HG03108 (cell line): ENCODE measurements at regions not wholly inside any gene's neighbourhood (a gene's known extent, or its start where the extent isn't known, plus 50 kb on each side); places are given as distances from the start of the nearest gene placed in this dataset.
"Not testable (repeated sequence)": the region's sequence is repeated elsewhere in the genome, so short reads cannot be mapped to it uniquely, and the experiment has no call there.

Experiments used
- ATAC-seq: cut with Tn5 transposase; IDR thresholded peaks from one replicate; pipeline ENCODE4 v1.9.1; 2021; ENCODE audit warnings: moderate library complexity; ENCODE audit not compliant: unreplicated experiment

DNA sequence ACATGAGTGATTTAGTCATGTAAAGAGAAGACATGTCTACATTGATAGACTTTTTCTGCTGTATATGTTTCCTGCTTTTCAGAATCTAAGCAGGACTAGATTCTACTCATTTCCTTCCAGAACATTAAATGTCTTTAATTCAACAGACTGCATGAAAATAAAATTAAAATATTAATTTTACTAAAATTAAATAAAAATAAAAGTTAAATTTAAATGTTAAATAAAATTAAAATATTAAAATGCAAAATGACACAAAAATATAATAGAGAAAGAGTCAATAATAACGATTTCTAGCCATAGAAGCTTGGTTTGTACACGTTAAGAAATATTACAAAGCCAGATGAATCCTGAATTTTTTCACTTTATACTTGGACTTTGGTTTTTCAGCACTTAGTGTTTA is 552.8 kb upstream of the NR5A2 start:
- ATAC-seq, result no peak

DNA sequence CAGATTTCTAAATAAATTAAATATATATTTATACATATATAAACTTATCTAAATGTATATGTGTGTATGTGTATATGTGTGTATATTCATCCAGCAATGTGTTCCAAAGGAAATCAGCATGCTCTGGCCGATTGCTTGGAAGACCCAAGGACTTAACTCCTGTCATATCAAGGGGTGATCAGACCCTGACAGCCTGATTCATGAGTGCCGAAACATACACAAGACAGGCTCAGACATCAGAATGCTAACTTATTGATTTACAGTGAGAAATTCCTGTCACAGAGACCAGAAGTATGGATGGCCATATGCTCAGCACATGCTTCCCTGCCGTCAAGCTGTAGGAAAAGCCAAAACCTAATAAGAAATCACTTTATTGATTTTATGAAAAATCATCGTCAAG is 545.1 kb upstream of the NR5A2 start:
- no peak for ATAC-seq

DNA sequence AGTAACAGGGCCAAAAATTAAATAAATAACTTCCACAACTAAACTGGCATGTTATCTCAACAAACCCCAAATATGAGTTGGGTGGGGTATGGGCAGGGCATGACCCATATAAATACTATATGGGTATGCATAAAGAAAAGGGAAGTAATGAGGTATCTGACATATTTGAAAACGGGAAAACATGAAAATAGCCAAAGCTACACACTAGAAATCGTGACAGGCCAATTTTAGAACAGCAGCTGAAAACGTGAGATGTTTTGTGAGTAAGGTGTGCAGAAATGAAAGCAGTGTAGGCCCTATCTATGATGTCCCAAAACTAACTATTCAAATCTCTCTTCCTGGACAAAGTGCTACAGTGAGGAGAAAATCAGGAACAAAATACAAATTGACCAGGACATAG is 537.9 kb upstream of the NR5A2 start:
- no peak for ATAC-seq

DNA sequence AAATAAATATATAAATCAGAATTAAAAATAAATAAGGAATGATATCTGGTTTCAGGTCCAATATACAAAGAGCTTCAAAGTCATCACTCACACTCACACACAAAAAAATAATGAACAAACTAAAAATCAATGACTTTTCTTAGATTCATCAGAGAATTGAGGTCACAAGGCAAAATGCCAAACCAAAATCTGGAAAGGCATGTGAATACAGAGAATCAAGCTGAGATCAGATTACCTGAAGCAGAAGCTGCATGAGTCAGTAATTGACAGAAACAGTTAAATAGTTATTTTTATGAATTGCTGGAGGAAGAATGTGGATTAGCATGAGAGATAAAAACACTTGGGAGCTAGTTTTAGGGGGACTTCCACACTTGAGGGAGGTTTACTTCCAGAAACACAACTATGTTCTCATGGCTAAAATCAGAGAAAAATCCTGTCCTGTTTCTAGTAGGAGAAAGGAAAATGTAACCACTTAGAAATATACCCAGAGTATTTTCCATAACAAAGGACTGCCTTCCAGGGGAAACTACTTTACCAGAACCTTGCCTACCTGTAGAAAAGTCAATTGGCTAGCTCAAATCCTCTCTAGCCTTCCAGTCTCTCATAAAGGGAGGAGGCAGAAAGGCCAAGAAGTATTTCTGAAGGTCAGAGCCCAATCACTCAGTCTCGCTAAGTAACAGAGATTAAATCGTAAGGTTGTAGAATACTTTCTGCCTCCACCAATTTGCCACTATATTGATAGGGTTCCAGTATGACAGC is 536.6 kb upstream of the NR5A2 start:
- ATAC-seq, result no peak

DNA sequence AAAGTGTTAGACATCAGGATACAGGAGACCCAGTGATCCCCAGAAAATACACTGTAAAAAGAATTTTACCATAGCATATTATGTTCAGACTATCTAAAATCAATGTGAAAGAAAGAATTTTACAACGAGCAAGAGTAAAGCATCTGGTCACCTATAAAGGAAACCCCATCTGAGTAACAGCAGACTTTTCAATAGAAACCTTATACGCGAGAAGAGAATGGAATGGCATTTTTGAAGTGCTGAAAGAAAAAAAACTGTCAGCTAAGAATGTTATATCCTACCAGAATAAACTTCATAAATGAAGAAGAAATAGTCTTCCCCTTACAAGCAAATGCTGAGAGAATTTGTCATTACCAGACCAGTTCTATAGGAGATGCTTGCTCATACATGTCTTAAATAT is 532.1 kb upstream of the NR5A2 start:
- no peak for ATAC-seq

DNA sequence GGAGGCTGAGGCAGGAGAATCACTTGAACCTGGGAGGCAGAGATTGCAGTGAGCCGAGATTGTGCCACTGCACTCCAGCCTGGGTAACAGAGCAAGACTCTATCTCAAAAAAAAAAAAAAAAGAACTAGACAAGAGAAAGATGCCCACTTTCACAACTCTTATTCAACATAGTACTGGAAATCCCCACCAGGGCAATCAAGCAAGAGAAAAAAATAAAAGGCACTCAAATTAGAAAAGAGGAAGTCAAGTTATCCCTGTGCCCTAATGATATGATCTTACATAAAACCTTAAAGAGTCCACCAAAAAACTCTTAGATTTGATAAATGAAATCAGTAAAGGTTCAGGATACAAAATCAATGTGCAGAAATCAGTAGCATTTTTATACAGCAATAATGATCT is 528.7 kb upstream of the NR5A2 start:
- ATAC-seq, result not testable (repeated sequence)

DNA sequence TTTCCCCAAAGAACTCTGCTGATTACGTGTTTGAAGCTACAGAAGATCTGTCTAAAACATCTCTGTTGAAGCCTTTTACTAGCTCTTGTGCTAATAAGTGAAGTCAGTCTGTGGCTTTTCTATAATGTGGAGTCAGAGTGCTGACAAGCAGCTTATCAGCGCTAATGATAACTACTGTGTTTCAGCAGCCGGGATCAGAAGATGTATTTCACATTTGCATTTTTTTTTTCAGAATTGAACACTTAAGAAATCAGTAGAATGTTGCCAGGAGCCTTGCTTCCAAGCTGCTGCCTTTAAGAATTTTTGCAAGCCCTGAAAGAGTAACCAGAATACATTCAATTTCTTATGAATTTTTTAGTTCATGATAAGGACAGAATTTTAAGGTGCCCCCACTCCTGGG is 519.4 kb upstream of the NR5A2 start:
- ATAC-seq, result no peak

DNA sequence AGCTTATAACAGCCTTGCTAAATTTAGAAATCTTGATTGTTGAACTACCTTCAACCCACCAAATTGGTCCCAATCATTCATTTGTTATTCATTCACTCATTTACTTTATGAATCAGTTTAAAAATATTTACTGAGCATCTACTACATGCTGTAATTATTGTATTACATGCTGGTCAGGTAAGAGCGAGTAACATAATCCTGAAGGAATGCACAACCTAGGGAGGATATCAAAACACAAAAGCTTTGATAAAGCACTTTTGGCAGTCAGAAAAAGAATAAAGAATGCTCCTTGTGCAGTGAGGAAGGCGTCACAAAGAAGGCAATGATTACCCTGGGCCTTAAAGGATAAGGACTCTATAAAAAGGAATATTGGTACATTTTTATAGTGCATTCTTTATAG is 518.9 kb upstream of the NR5A2 start:
- ATAC-seq, result no peak

DNA sequence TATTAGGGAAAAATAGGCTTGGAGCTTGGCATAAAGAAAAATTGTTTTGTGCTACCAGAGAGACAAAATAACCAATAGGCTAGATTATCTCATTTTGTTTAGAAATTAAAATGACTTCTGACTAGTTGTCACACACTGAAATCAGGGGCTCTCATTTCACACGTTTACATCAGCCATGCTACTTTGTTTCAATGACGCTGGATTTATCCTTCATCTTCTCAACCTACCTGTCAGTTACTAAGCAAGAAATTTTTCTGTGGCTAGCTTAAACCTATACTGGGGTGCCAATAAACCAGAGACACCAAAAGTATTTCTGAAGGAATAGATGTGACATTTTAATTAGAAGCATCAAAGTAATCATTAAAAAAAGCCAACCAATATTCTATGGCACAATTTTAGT is 518.1 kb upstream of the NR5A2 start:
- ATAC-seq, result no peak

DNA sequence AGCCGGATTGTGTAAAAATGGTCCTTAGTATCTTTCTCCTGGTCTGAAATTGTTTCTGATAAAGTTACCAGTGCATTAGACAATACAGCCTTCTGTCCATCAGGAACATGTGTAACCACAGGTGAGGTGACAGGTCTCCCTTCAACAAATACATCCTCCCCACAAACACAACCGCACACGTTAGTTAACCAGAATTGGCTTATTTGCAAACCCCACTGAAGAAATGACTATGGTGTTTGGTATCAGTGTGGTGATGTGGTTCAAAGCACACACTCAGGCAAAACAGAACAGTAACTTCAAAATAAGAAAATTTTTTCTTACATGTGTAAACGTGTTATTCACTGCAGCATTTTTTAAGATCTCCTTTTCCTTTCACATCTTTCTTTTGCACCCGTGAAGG is 517.2 kb upstream of the NR5A2 start:
- peak; percentile 65 for ATAC-seq

DNA sequence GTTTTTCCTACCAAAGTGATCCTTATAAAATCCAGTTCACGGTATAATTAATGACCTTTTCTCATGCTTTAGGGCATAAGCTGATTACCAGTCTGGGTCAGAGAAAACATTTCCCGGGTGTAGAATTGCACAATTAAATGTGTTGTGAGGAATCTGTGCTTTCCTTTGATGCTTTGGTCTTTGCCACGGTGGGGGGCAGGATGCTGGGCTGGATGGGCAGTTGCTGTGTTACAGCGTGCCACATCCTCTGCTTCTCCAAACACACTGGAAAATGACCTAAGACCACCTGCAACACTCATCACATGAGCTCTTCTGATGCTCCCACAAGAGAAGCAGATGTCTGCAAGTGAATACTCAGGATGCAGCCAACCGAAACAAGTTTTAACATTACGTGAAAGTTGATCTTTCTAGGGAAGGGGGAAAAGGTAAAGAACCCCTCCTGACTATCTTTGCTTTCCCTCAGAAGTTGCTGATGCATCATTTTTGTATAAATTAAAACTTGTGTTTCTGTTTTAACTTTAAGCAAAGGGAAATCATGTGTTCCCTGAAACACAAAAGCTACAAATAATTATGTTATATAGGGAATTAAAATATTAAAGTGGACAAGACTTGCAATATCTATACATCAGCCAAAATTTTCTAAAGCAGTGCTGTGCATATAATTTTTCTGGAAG is 515.3 kb upstream of the NR5A2 start:
- ATAC-seq, result no peak

DNA sequence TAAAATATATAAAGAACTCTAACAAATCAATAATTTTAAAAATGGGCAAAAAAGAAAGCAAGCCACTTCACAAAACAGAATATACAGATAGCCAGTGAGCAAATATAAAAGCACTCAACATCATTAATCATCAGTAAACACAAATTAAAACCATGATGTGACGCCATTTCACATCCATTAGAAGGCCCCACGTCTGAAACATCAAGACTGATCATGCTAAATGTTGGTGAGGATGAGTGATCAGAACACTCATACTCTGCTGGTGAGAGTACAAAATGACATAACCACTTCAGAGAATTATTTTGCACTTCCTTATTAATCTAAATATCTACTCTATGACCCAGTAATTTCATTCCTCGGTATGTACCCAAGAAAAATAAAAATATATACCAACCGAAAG is 512.2 kb upstream of the NR5A2 start:
- no peak for ATAC-seq

DNA sequence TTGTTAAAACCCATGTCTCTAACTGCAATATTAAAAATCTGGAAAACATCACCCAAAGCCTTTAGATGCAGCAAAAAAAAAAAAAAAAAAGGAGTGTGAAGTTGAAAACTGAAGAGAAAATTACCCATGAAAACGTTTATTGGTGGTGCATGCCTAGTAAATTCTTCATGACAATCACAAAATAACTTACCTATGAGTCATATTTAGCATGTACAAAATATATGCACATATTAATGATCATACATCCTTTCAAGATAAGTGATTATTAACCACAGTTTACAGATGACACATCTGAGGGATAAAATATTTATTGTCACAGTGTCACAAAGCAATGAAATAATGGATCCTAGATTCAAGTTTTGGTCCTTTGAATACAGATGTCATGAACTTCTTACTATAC is 505.2 kb upstream of the NR5A2 start:
- ATAC-seq, result no peak

DNA sequence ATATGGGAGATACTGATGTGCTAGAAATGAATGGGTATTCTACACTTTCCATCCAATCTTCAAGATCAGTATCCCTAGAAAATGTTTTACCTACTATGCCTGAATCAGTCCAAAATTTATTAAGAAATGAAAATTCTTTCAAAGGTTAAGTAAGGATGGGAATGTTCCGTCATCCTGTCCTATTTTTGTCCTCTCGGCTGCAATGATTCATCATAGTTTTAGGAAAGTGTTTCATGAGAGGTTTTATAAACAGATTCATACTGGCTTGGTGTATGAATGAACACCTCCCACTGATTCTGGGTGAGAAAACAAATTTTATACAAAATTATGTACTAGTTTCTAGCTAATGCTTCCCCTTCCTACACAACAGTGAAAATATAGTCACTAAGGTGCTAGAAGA is 504.6 kb upstream of the NR5A2 start:
- no peak for ATAC-seq

DNA sequence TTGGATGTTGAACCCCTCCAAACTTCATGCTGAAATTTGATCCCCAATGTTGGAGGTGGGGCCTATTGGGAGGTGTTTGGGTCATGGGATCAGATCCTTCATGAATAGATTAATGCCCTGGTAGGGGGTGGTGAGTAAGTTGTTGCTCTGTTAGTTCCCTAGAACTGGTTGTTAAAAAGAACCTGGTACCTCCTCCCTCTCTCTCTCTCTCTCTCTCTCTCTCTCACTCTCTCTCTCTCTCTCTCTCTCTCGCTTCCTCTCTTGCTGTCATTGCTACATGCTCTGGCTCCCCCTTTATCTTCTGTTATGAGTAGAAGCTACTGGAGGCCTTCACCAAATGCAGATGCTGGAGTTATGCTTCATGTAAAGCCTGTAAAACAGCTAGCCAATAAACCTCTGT is 498.2 kb upstream of the NR5A2 start:
- no peak for ATAC-seq

DNA sequence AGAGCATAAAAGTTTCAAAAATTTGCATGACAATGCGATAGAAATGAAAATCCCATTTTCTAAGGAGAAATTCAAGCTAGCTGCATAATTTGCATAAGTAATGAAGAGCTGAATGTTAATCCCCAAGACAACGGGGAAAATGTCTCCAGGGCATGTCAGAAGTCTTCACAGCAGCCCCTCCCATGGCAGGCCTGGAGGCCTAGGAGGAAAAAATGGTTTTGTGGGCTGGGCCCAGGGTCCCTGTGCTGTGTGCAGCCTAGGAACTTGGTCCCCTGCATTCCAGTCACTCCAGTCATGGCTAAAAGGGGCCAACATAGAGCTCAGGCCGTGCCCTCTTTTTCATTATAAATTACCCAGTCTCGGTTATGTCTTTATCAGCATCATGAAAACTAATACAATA is 494.1 kb upstream of the NR5A2 start:
- not testable (repeated sequence) for ATAC-seq

DNA sequence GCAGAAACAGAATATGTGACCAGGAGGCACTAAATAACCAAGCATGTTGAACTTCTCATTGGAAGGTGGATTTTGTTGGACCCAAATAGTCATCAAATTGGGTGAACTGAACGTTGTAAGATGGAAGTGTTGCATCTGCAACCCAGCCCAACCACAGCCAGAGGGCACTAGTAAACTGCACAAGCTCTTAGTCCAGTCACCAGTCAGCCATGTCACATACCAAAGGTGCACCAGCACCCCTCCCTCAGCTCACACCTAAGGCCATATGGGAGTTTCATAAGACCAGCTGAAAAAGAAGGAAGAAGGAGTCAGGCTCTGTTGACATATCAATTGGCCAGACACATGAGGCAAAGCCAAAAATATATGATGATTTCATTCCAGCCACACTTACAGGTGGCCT is 481.7 kb upstream of the NR5A2 start:
- ATAC-seq, result peak; percentile 51

DNA sequence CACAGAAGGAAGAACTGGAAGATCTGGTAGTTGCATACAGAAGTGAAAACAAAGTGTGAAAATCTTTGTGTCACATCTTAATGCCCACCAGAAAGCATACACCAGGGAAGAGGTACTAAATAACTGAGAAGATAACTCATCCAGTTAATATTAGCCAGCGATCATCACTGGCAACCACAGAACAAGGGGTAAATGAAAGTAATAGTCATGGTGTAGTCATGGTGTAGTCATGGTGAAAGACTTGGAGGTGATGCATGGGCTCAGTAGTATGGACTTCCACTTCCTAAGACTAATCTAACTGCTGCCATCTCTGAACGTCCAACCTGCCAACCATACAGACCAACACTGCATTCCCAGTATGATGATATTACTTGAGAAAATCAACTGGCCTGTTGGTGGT is 481.2 kb upstream of the NR5A2 start:
- ATAC-seq, result peak; percentile 40

DNA sequence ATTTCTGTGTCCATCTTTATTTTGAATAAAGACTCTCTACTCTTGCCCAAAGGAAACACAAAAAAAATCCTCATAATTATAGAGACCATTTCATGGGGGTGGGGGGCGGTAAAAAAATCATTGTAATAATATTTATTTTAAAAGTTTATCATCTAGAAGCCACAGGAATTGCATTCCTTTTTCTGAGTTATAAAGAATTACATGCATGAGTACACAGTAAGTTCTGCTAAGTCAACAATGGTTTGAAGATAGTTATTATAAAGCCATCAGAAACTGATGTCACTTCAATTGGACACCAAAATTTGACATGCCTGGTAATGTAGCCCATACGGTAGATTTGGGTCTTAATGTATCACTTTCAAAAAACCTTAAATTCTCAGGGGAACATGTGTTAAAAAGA is 478.1 kb upstream of the NR5A2 start:
- no peak for ATAC-seq

DNA sequence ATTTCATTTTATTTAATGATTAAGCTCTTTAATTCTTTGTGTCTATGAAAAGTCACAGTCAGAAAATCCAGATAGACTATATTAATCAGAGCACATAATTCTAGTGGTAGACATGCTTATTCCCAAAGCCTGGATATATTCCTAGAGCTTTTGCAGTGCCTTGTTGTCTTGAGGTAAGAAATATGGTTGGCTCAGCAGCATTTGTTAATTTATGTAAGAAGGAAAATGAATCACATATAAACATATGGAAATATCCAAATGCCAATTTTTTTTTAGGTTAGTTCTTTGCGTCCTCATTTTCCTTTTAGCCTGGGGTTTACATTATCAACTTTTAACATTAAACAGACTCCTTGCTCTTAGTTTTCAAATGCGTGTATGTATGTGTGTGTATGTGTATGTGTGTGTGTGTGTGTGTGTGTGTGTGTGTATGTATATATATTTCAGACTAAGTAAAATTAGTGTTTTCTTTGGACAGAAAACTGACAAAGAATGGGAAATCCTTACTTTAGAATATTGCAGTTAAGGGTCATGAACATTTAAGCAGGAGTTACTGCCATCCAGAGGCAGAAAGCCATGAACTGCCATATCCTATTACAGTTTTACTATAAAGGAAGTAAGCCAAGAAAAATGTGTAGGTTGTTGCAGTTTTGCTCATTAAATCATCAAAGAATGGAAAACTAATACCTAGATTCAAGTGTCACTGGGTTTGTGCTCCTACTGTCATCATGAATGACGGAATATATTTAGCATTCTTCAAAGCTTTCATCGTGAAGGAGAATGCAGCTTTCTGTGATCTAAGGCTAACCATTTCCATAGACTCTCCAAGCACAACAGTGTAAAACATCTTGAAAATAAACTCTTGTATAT is 477.1 kb upstream of the NR5A2 start:
- no peak for ATAC-seq

DNA sequence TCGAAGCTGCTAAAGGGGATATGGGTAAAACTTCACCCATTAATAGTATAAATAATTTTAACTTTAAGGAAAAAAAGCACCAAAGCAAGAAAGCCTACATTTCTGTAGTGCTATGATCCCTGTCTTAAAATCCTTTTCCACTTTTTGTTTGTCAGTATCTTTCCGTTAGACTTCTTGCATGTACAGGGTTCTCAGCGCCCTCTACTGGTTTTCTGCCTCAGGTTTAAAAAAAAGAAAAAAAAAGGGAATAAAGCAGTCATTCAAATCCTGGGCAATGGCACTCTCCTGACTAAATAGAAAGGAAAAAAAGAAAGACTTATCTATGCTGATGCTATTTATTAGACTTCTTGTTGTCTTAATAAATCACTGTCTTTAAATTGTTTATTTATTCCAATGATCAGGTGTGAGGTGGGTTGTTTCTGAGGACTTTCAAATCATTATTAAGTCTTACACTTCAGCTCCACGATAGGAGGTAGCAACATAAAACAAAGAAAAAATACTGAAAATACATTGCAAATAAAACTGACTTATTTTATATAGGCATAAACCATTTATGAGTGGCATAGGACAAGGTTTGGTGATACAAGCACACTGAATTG is 475.4 kb upstream of the NR5A2 start:
- ATAC-seq, result no peak

DNA sequence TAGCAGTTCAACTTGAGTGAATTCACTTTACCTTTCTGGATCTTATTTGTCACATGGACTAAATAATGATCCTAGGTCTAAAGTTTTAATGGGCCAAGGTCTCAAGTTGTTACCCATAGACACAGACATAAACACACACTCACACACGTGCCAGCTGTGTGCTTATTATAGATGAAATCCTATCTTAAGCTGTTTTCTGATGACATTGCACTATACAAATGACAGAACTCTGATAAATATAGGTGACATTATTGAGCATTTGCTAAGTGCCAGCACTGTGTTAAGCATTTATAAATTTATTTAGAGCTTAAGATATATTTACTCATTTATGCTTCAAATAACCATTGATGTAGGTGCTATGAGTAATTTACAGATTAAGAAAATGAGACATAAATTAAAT is 474.4 kb upstream of the NR5A2 start:
- no peak for ATAC-seq
